B cell (primary cell): ENCODE measurements at regions not wholly inside any gene's neighbourhood (a gene's known extent, or its start where the extent isn't known, plus 50 kb on each side); places are given as distances from the start of the nearest gene placed in this dataset.

Experiments
- ATAC-seq: fragments of 200-7000 bp; cut with Tn5 transposase; one replicate; pipeline ENCODE4 v1.10.0; 2021; ENCODE audit warnings: low read depth, mild to moderate bottlenecking, moderate number of reproducible peaks, moderate library complexity
- CTCF ChIA-PET: fragments of 350-600 bp; sonication (Branson Sonifier 250); formaldehyde crosslinking; loops from one replicate; lab custom pipeline; 2021; ENCODE audit warnings: antibody characterized with exemption, inconsistent platforms; lab: Charles Lee
- POLR2A ChIA-PET: fragments of 350-600 bp; sonication (Branson Sonifier 250); formaldehyde crosslinking; loops from one replicate; lab custom pipeline; 2021; ENCODE audit warnings: antibody characterized with exemption; lab: Charles Lee
- DNase-seq: peaks from one replicate; pipeline ENCODE4 v3.0.0; 2013
- H2AFZ ChIP-seq: 2 replicates; pipeline ENCODE4 v1.6.1; 2012; ENCODE audit warnings: mild to moderate bottlenecking, low read depth, low read length; ENCODE audit not compliant: insufficient read depth, poor library complexity, severe bottlenecking
- H3K27ac ChIP-seq, 2 donors: 1 replicate in 1 of 2; 2 replicates in 1 of 2; pipeline ENCODE4 v1.5.1; 2012 to 2013; ENCODE audit warnings: low read length in 2 of 2, mild to moderate bottlenecking in 2 of 2, moderate library complexity in 1 of 2
- H3K27me3 ChIP-seq, 4 experiments: fragments of 200-600 bp in 1 of 4; sonication (generic) in 1 of 4; replicated peaks in 1 of 4; 1 replicate in 2 of 4; 2 replicates in 2 of 4; pipeline versions ENCODE4 v1.6.1 to v1.7.0; 2013 to 2016; ENCODE audit warnings: low read length in 3 of 4, mild to moderate bottlenecking in 2 of 4, mixed read lengths in 1 of 4, moderate library complexity in 1 of 4; ENCODE audit not compliant: insufficient read depth in 4 of 4, control insufficient read depth in 3 of 4; ENCODE audit errors: control extremely low read depth in 1 of 4
- H3K36me3 ChIP-seq, 2 experiments: replicated peaks in 1 of 2; 1 replicate in 1 of 2; 2 replicates in 1 of 2; pipeline versions ENCODE4 v1.6.1 to v1.7.1; 2013; ENCODE audit warnings: low read length in 1 of 2; ENCODE audit not compliant: insufficient read depth in 2 of 2, control insufficient read depth in 1 of 2; ENCODE audit errors: control extremely low read depth in 1 of 2, extremely low read depth in 1 of 2
- H3K4me1 ChIP-seq, 2 donors: fragments of 200-600 bp in 1 of 2; sonication (generic) in 1 of 2; 1 replicate in 1 of 2; 2 replicates in 1 of 2; pipeline versions ENCODE4 v1.5.1 to v1.6.1; 2013 to 2017; ENCODE audit warnings: low read length in 2 of 2; ENCODE audit not compliant: control insufficient read depth in 2 of 2, insufficient read depth in 2 of 2
- H3K4me2 ChIP-seq: replicated peaks from 2 replicates; pipeline ENCODE3; 2012; ENCODE audit warnings: mild to moderate bottlenecking, low read depth, low read length; ENCODE audit not compliant: poor library complexity, severe bottlenecking
- H3K4me3 ChIP-seq, 5 experiments: fragments of 200-600 bp in 1 of 5; sonication (generic) in 1 of 5; 1 replicate in 3 of 5; 2 replicates in 2 of 5; pipeline versions ENCODE4 v1.5.1 to v1.7.0; 2011 to 2016; ENCODE audit warnings: low read length in 4 of 5, mild to moderate bottlenecking in 4 of 5, low read depth in 2 of 5, control low read depth in 1 of 5, moderate library complexity in 1 of 5; ENCODE audit not compliant: insufficient read depth in 1 of 5; ENCODE audit errors: control extremely low read depth in 1 of 5, extremely low read depth in 1 of 5
- H3K79me2 ChIP-seq: fragments of 200-600 bp; sonication (generic); one replicate; pipeline ENCODE4 v1.6.0; 2016; ENCODE audit warnings: low read length; ENCODE audit not compliant: control insufficient read depth, insufficient read depth
- H3K9ac ChIP-seq: fragments of 200-600 bp; sonication (generic); 2 replicates; pipeline ENCODE4 v1.6.1; 2017; ENCODE audit warnings: mild to moderate bottlenecking, low read length, moderate library complexity
- H3K9me3 ChIP-seq, 3 donors: one replicate each; pipeline versions ENCODE4 v1.6.1 to v1.7.1; 2013; ENCODE audit warnings: low read length in 2 of 3; ENCODE audit not compliant: control insufficient read depth in 2 of 3, insufficient read depth in 1 of 3; ENCODE audit errors: control extremely low read depth in 1 of 3
- H4K20me1 ChIP-seq: 2 replicates; pipeline ENCODE4 v1.6.0; 2012; ENCODE audit warnings: mild to moderate bottlenecking, low read length; ENCODE audit not compliant: insufficient read depth, control insufficient read depth, poor library complexity, severe bottlenecking
- H3K27ac Mint-ChIP-seq: one replicate; pipeline ENCODE4 v1.8.0; 2021; ENCODE audit warnings: mixed read lengths
- H3K27me3 Mint-ChIP-seq: one replicate; pipeline ENCODE4 v1.8.0; 2021; ENCODE audit warnings: mixed read lengths
- H3K4me1 Mint-ChIP-seq: one replicate; pipeline ENCODE4 v1.8.0; 2021; ENCODE audit warnings: mixed read lengths
- H3K4me3 Mint-ChIP-seq: one replicate; pipeline ENCODE4 v1.8.0; 2021; ENCODE audit warnings: mixed read lengths
- H3K9me3 Mint-ChIP-seq: one replicate; pipeline ENCODE4 v1.8.0; 2022; ENCODE audit warnings: mixed read lengths; ENCODE audit not compliant: insufficient read depth
- CTCF ChIP-seq: fragments of 200-600 bp; IDR thresholded peaks from one replicate; pipeline ENCODE4 v1.8.0; 2022; ENCODE audit warnings: antibody characterized with exemption, mild to moderate bottlenecking
- EZH2 ChIP-seq: IDR thresholded peaks from 2 replicates; pipeline ENCODE4 v1.6.1; 2012; ENCODE audit warnings: borderline replicate concordance, low read depth, mild to moderate bottlenecking, moderate library complexity, low read length; ENCODE audit not compliant: insufficient read depth, poor library complexity, severe bottlenecking
- WGBS: methylation state at CpG from one replicate; pipeline ENCODE4 v1.1.5; 2013; ENCODE audit warnings: missing lambda C conversion rate; ENCODE audit not compliant: insufficient coverage; 5-methylcytosine and 5-hydroxymethylcytosine counted together
- intact Hi-C: fragments of 100-400 bp; cut with micrococcal nuclease; formaldehyde crosslinking; loops from one replicate; pipeline ENCODE4 v1.10.0; 2022

- ChIA-PET POLR2A (no interaction called here), CTCF (no interaction called here)
- no peak overlapping the region for H3K9ac ChIP-seq
- H3K4me2 ChIP-seq, result no peak overlapping the region
- H3K9me3 ChIP-seq, result no peaks in the 10 kb centered on the region
- DNase-seq (no peak), ATAC-seq (no peak)
- WGBS, result 88% methylated on average over 1 of the region's 2 CpGs
- Mint-ChIP-seq H3K27me3 (no peaks in the 10 kb centered on the region), H3K4me1 (no peaks in the 10 kb centered on the region), H3K4me3 (no peak overlapping the region), H3K27ac (no peak overlapping the region), H3K9me3 (no peaks in the 10 kb centered on the region)
- no peak overlapping the region for H3K4me3 ChIP-seq
- TF ChIP-seq EZH2, result no peak
- H3K27me3 ChIP-seq, result no peaks in the 10 kb centered on the region
- no peaks in the 10 kb centered on the region for H3K79me2 ChIP-seq
- intact Hi-C loops, result no loop called here
- no peaks in the 10 kb centered on the region for H3K36me3 ChIP-seq
- H2AFZ ChIP-seq, result no peak overlapping the region
- no peaks in the 10 kb centered on the region for H3K4me1 ChIP-seq
- H4K20me1 ChIP-seq, result no peaks in the 10 kb centered on the region
- no peak overlapping the region for H3K27ac ChIP-seq
Observed at GRCh38 chr4:137980641-137981040, 261.5 kb downstream of the SLC7A11 start.

GRCh38 chr4:137979938-137980337 is 262.2 kb downstream of the SLC7A11 start:
- Mint-ChIP-seq H3K9me3 (no peaks in the 10 kb centered on the region), H3K4me1 (no peaks in the 10 kb centered on the region), H3K4me3 (no peak overlapping the region), H3K27ac (no peak overlapping the region), H3K27me3 (no peaks in the 10 kb centered on the region)
- no peak overlapping the region for H3K9ac ChIP-seq
- H3K36me3 ChIP-seq, result no peaks in the 10 kb centered on the region
- H3K79me2 ChIP-seq, result no peaks in the 10 kb centered on the region
- no peaks in the 10 kb centered on the region for H4K20me1 ChIP-seq
- H3K4me1 ChIP-seq, result no peaks in the 10 kb centered on the region
- DNase-seq (no peak), ATAC-seq (no peak)
- no peak overlapping the region for H2AFZ ChIP-seq
- ChIA-PET CTCF (no interaction called here), POLR2A (no interaction called here)
- H3K4me2 ChIP-seq, result no peak overlapping the region
- TF ChIP-seq EZH2, result no peak
- no peak for TF ChIP-seq CTCF
- H3K27me3 ChIP-seq, result no peaks in the 10 kb centered on the region
- no peaks in the 10 kb centered on the region for H3K9me3 ChIP-seq
- no peak overlapping the region for H3K4me3 ChIP-seq
- WGBS, result no CpG with 5 or more reads among the region's 1 CpG
- no peak overlapping the region for H3K27ac ChIP-seq
- intact Hi-C loops, result no loop called here
